NCI-H187 treated with DMSO at 0.1 percent for 48 hours (cell line): ENCODE measurements at regions not wholly inside any gene's neighbourhood (a gene's known extent, or its start where the extent isn't known, plus 50 kb on each side); places are given as distances from the start of the nearest gene placed in this dataset.

Experiments used
- DNase-seq: peaks from one replicate; lab custom pipeline; 2025; lab: John Stamatoyannopoulos, UW

GRCh38 chr9:120117081-120117480 lies 462.9 kb downstream of the CDK5RAP2 start:
- DNase-seq: no peak

DNA sequence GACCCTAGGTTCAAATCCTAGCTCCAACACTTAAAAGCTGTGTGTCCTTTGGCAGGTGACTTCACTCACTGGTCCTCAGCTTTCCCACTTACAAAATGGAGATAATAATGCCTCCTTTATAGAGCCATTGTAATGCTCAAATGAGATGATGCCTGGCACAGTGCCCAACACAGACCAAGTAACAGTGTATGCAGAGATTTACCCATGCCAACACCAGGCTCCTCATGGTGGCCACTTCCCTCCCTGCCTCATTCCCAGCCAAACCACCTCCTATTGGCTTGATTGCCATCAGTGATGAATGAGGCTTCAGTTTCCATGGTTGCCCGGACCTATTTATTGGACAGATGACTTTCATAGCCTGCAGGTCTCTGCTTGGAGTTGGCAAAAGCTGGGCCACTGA lies 469.4 kb downstream of the CDK5RAP2 start:
- no peak for DNase-seq

DNA sequence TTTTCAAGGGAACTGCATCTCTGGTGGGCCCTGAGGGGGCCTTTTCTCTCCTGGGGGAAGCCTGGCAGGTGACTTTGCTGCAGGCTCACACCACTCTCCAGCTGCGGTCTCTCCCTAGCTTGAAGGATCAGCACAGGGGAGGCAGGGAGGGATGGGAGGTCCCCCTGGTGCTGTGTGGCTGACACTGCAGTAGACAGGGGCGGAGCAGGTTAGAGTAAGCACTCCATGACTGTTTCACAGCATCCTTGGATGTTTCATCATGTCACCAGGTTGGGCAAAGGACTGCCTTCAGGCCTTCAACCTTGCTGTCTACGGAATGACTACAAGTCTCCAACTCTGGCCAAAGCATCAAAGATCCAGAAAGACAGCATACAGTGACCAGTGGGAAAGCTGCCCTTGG lies 470.7 kb downstream of the CDK5RAP2 start:
- DNase-seq: peak; percentile 1

DNA sequence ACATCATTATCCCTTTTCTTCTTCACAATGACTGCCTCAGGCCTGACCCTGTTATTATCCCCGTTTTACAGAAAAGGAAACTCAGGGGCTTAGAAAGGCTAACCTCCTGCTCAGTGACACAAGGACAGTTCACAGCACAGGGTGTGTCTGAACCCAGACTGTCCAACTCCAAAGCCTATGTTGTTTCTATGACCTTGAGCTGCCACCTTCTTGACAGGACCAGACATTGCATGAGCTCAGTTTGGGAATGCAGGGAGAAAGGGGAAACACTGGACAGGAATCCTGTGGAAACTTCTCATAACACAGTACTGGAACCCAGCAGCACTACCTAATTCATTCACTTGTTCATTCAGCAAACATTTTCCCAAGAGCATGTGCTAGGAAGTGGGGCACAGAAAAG lies 472.8 kb downstream of the CDK5RAP2 start:
- DNase-seq: no peak

GRCh38 chr9:120104771-120105170 lies 475.2 kb downstream of the CDK5RAP2 start:
- DNase-seq: peak; percentile 1

- DNase-seq: no peak
These were observed 479.4 kb downstream of the CDK5RAP2 start for GRCh38 chr9:120100595-120100994.

DNA sequence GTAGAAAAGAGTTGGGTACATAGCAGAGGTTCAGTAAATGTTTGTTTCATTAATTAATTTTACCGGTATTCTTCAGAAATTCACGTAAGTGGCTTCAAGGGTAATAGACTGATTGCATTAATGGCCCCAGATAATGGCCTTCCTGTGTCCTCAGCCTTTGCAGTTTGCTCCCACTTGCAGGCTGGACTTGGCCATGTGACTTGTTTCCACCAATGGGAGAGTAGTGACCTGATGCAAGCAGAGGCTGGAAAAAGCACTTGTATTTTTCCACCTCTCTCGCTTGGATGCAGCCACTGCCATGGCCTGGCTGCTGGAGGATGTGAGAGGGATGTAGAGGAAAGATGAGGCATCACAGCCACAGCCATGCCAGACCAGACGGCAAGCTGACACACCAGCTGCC lies 480.9 kb downstream of the CDK5RAP2 start:
- no peak for DNase-seq

- DNase-seq: no peak
These were observed 481.4 kb downstream of the CDK5RAP2 start for GRCh38 chr9:120098584-120098983.

DNA sequence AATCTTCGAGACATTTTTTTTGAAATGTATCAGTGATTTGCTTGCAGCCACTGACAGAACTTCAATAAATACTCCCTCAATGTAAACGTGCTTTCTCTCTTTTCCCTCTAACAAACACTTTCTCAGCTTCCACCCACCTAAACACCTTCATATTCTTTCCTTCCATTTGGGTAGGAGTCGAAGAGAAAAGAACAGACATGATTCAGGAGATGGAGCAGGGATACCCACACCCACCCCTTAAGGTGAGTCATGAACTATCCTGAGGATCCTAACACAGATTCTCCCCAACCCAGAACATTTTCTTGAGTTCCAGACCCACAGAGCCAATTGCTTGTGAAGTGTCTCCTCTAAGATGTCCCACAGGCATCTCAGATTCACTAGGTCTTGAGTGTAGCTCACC lies 488.8 kb downstream of the CDK5RAP2 start:
- no peak for DNase-seq

GRCh38 chr9:120080849-120081248 lies 499.1 kb downstream of the CDK5RAP2 start:
- peak; percentile 71 for DNase-seq

GRCh38 chr9:120078112-120078511 lies 501.9 kb downstream of the CDK5RAP2 start:
- DNase-seq: no peak

- no peak for DNase-seq
These were observed 508.2 kb downstream of the CDK5RAP2 start for GRCh38 chr9:120071760-120072159.

- no peak for DNase-seq
These were observed 513.7 kb downstream of the CDK5RAP2 start for GRCh38 chr9:120066315-120066714.

- no peak for DNase-seq
These were observed 514.8 kb downstream of the CDK5RAP2 start for GRCh38 chr9:120065151-120065550.

- no peak for DNase-seq
These were observed 535.0 kb downstream of the CDK5RAP2 start for GRCh38 chr9:120045011-120045410.

- DNase-seq: no peak
These were observed 536.5 kb downstream of the CDK5RAP2 start for GRCh38 chr9:120043448-120043847.

DNA sequence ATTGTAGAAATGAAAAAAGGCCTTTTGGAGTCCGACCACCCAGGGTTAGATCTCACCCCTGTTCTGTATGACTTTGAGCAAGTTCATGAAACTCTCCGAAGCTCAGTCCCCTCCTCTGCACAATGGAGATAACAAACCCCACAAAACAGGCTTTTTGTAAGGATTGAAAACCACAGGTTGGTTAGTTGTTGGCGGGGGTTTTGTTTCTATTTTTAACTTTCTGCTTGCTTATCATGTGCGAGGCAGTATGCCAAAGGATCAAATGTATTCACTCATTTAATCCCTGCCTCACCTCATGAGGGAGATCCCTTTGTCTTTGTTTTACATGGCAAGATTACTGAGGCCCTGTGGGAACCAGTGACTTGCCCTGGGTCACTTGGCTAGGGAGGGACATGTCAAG lies 539.1 kb downstream of the CDK5RAP2 start:
- no peak for DNase-seq

- DNase-seq: no peak
These were observed 541.6 kb downstream of the CDK5RAP2 start for GRCh38 chr9:120038342-120038741.

GRCh38 chr9:120032639-120033038 lies 547.3 kb downstream of the CDK5RAP2 start:
- DNase-seq: no peak

- no peak for DNase-seq
These were observed 549.1 kb downstream of the CDK5RAP2 start for GRCh38 chr9:120030847-120031246.

DNA sequence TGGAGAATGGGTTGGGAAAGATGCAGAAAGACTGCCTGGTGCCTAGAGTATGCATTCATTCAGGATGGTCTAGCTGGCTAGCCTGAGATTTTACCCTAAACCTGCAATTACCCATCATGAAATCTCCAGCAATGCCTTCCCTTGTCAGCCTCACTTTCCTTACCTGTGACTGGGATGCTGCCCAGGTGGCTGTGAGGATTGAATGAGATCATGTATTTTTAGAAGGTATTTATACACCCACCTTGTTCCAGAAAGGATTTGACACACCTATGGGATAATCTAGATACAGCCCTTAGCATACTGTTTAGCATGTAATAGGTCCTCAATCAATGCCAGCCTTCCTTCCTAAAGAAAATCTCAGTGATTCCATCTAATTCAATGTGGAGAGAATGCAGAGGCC lies 561.4 kb downstream of the CDK5RAP2 start:
- no peak for DNase-seq

- DNase-seq: no peak
These were observed 561.9 kb downstream of the CDK5RAP2 start for GRCh38 chr9:120018037-120018436.

DNA sequence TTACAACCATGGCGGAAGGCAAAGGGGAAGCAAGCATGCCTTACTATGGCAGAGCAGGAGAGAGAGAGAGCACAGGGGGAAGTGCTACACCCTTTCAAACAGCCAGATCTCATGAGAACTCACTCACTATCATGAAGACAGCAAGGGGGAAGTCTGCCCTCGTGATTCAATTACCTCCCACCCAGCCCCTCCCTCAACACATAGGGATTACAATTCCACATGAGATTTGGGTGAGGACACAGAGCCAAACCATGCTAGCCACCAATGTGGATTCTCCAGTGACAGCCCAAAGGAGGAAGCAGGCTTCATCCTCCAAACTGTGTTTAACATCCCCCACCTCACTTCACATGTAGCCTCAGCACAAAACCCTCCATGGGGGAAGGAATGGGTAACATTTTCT lies 563.7 kb downstream of the CDK5RAP2 start:
- DNase-seq: no peak

DNA sequence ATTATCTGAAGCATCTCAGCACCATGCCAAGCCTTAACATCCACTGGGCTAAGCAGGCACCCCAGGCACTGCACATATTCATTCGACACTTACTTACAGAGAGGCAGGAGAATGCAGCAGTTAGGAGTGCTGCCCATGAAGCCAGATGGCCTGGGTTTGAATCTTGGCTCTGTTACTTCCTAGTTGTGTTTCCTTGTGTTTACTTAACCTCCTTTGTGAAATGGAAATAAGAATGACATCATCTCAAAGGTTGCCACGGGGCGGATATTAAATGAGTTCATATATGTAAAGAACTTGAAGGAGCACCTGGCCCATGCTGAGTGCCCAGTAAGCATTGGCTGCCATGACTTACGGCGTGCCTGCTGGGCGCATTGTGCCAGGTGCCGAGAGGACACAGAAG lies 565.2 kb downstream of the CDK5RAP2 start:
- no peak for DNase-seq

DNA sequence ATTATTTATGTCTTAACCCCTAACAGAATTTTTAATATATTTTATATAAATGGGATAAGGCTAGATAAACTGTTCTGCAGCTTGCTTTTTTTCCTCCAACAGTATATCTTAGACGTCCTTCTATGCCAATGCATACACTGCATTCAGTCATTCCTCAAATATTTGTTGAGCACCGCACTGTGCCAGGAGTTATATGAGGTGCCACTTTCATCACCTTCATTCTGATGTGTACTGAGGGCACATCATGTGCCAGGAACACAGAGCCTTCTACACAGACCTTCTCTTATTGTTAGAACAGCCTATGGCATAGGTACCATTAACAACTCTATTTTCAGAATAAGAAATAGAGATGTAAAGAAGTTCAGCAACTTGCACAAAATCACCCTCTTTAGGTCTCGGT lies 570.1 kb downstream of the CDK5RAP2 start:
- no peak for DNase-seq
